Gastroesophageal sphincter (tissue), 4 donors: ENCODE measurements at regions not wholly inside any gene's neighbourhood (a gene's known extent, or its start where the extent isn't known, plus 50 kb on each side); places are given as distances from the start of the nearest gene placed in this dataset.
"Not testable (repeated sequence)": the region's sequence is repeated elsewhere in the genome, so short reads cannot be mapped to it uniquely, and the experiment has no call there.

Source experiments
- ATAC-seq: fragments of 150-250 bp; one replicate; pipeline ENCODE4 v1.9.1; 2016; ENCODE audit warnings: mild to moderate bottlenecking, moderate library complexity
- H3K27ac ChIP-seq, 4 donors: fragments of 200-600 bp; sonication (generic) in 3 of 4; 1 replicate in 3 of 4; 2 replicates in 1 of 4; pipeline ENCODE4 v1.5.1; 2016 to 2019
- H3K27me3 ChIP-seq: fragments of 200-600 bp; sonication (generic); one replicate; pipeline ENCODE4 v1.5.1; 2019
- H3K36me3 ChIP-seq, 2 donors: fragments of 200-600 bp; sonication (generic); one replicate each; pipeline ENCODE4 v1.5.1; 2019; ENCODE audit warnings: control low read depth in 1 of 2
- H3K4me1 ChIP-seq, 3 donors: fragments of 200-600 bp; sonication (generic); 1 replicate in 2 of 3; 2 replicates in 1 of 3; pipeline ENCODE4 v1.5.1; 2016 to 2019; ENCODE audit warnings: control low read depth in 2 of 3
- H3K4me3 ChIP-seq, 2 donors: fragments of 200-600 bp; sonication (generic); one replicate each; pipeline ENCODE4 v1.5.1; 2019; ENCODE audit warnings: mild to moderate bottlenecking in 1 of 2, moderate library complexity in 1 of 2
- H3K9me3 ChIP-seq, 3 donors: fragments of 200-600 bp; sonication (generic); one replicate each; pipeline ENCODE4 v1.5.1; 2017 to 2019; ENCODE audit warnings: control low read depth in 2 of 3
- CTCF ChIP-seq, 4 experiments: fragments of 200-600 bp in 2 of 4; fragments of 450-650 bp in 2 of 4; sonication (generic) in 1 of 4; IDR thresholded peaks; one replicate each; pipeline ENCODE4 v1.5.1; 2017 to 2019; ENCODE audit warnings: antibody characterized with exemption in 4 of 4, mild to moderate bottlenecking in 2 of 4, moderate library complexity in 2 of 4
- EP300 ChIP-seq: sonication (generic); formaldehyde crosslinking; IDR thresholded peaks from one replicate; pipeline ENCODE4 v1.6.1; 2017; ENCODE audit warnings: antibody characterized with exemption, mild to moderate bottlenecking
- POLR2A ChIP-seq, 2 donors: fragments of 450-650 bp; IDR thresholded peaks; one replicate each; pipeline ENCODE4 v1.6.1; 2017; ENCODE audit warnings: antibody characterized with exemption in 2 of 2, mild to moderate bottlenecking in 2 of 2, moderate library complexity in 1 of 2
- POLR2AphosphoS5 ChIP-seq: sonication (generic); formaldehyde crosslinking; IDR thresholded peaks from one replicate; pipeline ENCODE4 v1.6.1; 2017; ENCODE audit warnings: antibody characterized with exemption
- WGBS, 2 donors: methylation state at CpG; one replicate each; pipeline ENCODE4 v1.1.5; 2018; ENCODE audit warnings: low coverage in 1 of 2; 5-methylcytosine and 5-hydroxymethylcytosine counted together

- TF ChIP-seq POLR2A (IDR thresholded peaks at IDR 0.05) (no peak), POLR2AphosphoS5 (no peak), EP300 (no peak), CTCF (IDR thresholded peaks at IDR 0.05) (no peak)
- Histone ChIP-seq H3K27me3 (peaks cover 52% of the 10 kb centered on the region), H3K27ac (no peak overlapping the region), H3K4me1 (no peaks in the 10 kb centered on the region), H3K4me3 (no peak overlapping the region), H3K36me3 (no peaks in the 10 kb centered on the region), H3K9me3 (peaks cover 0 to 82% (median 0%) of the 10 kb centered on the region in 3 donors)
- no peak for ATAC-seq
- WGBS, 2 donors, result 66 to 75% methylated on average over 9 to 16 of the region's 18 CpGs
Observed at GRCh38 chr12:34304001-34304400, 281.7 kb downstream of the ALG10 start.

- no peak overlapping the region for H3K4me3 ChIP-seq
- peaks cover 0 to 82% (median 0%) of the 10 kb centered on the region in 3 donors for H3K9me3 ChIP-seq
- ATAC-seq, result no peak
- H3K36me3 ChIP-seq, result no peaks in the 10 kb centered on the region
- no peaks in the 10 kb centered on the region for H3K4me1 ChIP-seq
- H3K27me3 ChIP-seq, result peaks cover 50% of the 10 kb centered on the region
- 40 to 73% methylated on average over 1 to 13 of the region's 13 CpGs for WGBS, 2 donors
- TF ChIP-seq POLR2AphosphoS5, result no peak
- no peak for TF ChIP-seq EP300
- no peak for TF ChIP-seq CTCF (IDR thresholded peaks at IDR 0.05)
- no peak for TF ChIP-seq POLR2A (IDR thresholded peaks at IDR 0.05)
- H3K27ac ChIP-seq, result no peak overlapping the region
Observed at GRCh38 chr12:34304546-34304945, 282.2 kb downstream of the ALG10 start.

- H3K36me3 ChIP-seq, result no peaks in the 10 kb centered on the region
- ATAC-seq, result no peak
- WGBS, 2 donors, result 51 to 79% methylated on average over 4 to 11 of the region's 21 CpGs
Observed at GRCh38 chr12:34305176-34305575, 282.9 kb downstream of the ALG10 start.

GRCh38 chr12:34306133-34306830, 284.0 kb downstream of the ALG10 start:
- TF ChIP-seq CTCF (IDR thresholded peaks at IDR 0.05) (no peak), POLR2AphosphoS5 (no peak), EP300 (no peak), POLR2A (IDR thresholded peaks at IDR 0.05) (no peak)
- H3K9me3 ChIP-seq, result peaks cover 0 to 73% (median 0%) of the 10 kb centered on the region in 3 donors
- H3K27ac ChIP-seq, result no peak overlapping the region
- H3K36me3 ChIP-seq, result no peaks in the 10 kb centered on the region
- H3K4me3 ChIP-seq, result no peak overlapping the region
- ATAC-seq, result no peak
- H3K27me3 ChIP-seq, result peaks cover 35% of the 10 kb centered on the region
- no peaks in the 10 kb centered on the region for H3K4me1 ChIP-seq
- 77 to 80% methylated on average over 1 to 16 of the region's 21 CpGs for WGBS, 2 donors

More at GRCh38 chr12:34305176-34305575, 282.9 kb downstream of the ALG10 start:
- Histone ChIP-seq H3K9me3 (peaks cover 0 to 79% (median 0%) of the 10 kb centered on the region in 3 donors), H3K27ac (no peak overlapping the region), H3K27me3 (peaks cover 44% of the 10 kb centered on the region), H3K4me1 (no peaks in the 10 kb centered on the region), H3K4me3 (no peak overlapping the region)
- no peak for TF ChIP-seq CTCF (IDR thresholded peaks at IDR 0.05)
- TF ChIP-seq POLR2A (IDR thresholded peaks at IDR 0.05), result no peak
- no peak for TF ChIP-seq POLR2AphosphoS5
- no peak for TF ChIP-seq EP300

- WGBS, 2 donors, result 81 to 86% methylated on average over 8 to 11 of the region's 32 CpGs
- not testable (repeated sequence) for H3K4me1 ChIP-seq, H3K27ac ChIP-seq, H3K4me3 ChIP-seq, H3K36me3 ChIP-seq, ATAC-seq
- peaks cover 0 to 45% (median 0%) of the 10 kb centered on the region in 3 donors for H3K9me3 ChIP-seq
- peaks cover 18% of the 10 kb centered on the region for H3K27me3 ChIP-seq
Observed at GRCh38 chr12:34309806-34310804, 287.8 kb downstream of the ALG10 start.
